T-cell (primary cell): ENCODE measurements at regions not wholly inside any gene's neighbourhood (a gene's known extent, or its start where the extent isn't known, plus 50 kb on each side); places are given as distances from the start of the nearest gene placed in this dataset.
A peak's percentile ranks its signal among the peaks of the same experiment; 100 is the strongest.

ENCODE experiments used
- ATAC-seq, 4 experiments: fragments of 200-7000 bp in 3 of 4; fragments of 150-1000 bp in 1 of 4; cut with Tn5 transposase; replicated peaks in 1 of 4; 1 replicate in 3 of 4; 2 replicates in 1 of 4; pipeline ENCODE4 v1.10.0; 2021; ENCODE audit warnings: moderate library complexity in 3 of 4, mild to moderate bottlenecking in 2 of 4, moderate number of reproducible peaks in 1 of 4
- CTCF ChIA-PET, 2 donors: fragments of 300-600 bp; sonication (Branson Sonifier 250); formaldehyde crosslinking; loops; one replicate each; lab custom pipeline; 2022; ENCODE audit warnings: antibody characterized with exemption in 2 of 2; lab: Charles Lee
- POLR2A ChIA-PET, 2 donors: fragments of 300-600 bp; sonication (Branson Sonifier 250); formaldehyde crosslinking; loops; one replicate each; lab custom pipeline; 2022; ENCODE audit warnings: antibody characterized with exemption in 2 of 2; lab: Charles Lee
- DNase-seq, 35 experiments: peaks; one replicate each; pipeline versions ENCODE4 v3.0.0 to v3.0.0-alpha.2; 2013 to 2023
- H3K27ac ChIP-seq: one replicate; pipeline ENCODE4 v1.5.1; 2013; ENCODE audit warnings: low read length
- H3K27me3 ChIP-seq, 2 experiments: replicated peaks in 1 of 2; 1 replicate in 1 of 2; 2 replicates in 1 of 2; pipeline versions ENCODE4 v1.6.1 to v1.7.0; 2013; ENCODE audit warnings: low read length in 1 of 2, mixed read lengths in 1 of 2; ENCODE audit not compliant: control insufficient read depth in 2 of 2, insufficient read depth in 2 of 2; ENCODE audit errors: extremely low read depth in 1 of 2
- H3K36me3 ChIP-seq, 2 donors: 1 replicate in 1 of 2; 2 replicates in 1 of 2; pipeline versions ENCODE4 v1.6.1 to v1.7.0; 2013; ENCODE audit warnings: low read length in 1 of 2; ENCODE audit not compliant: control insufficient read depth in 2 of 2, insufficient read depth in 1 of 2; ENCODE audit errors: extremely low read depth in 1 of 2
- H3K4me1 ChIP-seq, 2 experiments: 1 replicate in 1 of 2; 2 replicates in 1 of 2; pipeline versions ENCODE4 v1.6.1 to v1.7.0; 2013; ENCODE audit warnings: low read length in 2 of 2, mixed read lengths in 1 of 2; ENCODE audit not compliant: insufficient read depth in 2 of 2, control insufficient read depth in 1 of 2; ENCODE audit errors: extremely low read depth in 1 of 2
- H3K4me3 ChIP-seq, 2 donors: 1 replicate in 1 of 2; 2 replicates in 1 of 2; pipeline versions ENCODE4 v1.5.1 to v1.7.0; 2013; ENCODE audit warnings: mild to moderate bottlenecking in 2 of 2, low read length in 1 of 2, moderate library complexity in 1 of 2; ENCODE audit not compliant: control insufficient read depth in 1 of 2; ENCODE audit errors: extremely low read depth in 1 of 2
- H3K9me3 ChIP-seq: 2 replicates; pipeline ENCODE4 v1.7.0; 2013
- H3K27ac Mint-ChIP-seq, 2 donors: one replicate each; pipeline ENCODE4 v1.8.0; 2020 to 2021; ENCODE audit warnings: mild to moderate bottlenecking in 2 of 2, mixed read lengths in 2 of 2
- H3K27me3 Mint-ChIP-seq, 2 donors: one replicate each; pipeline ENCODE4 v1.8.0; 2021 to 2022; ENCODE audit warnings: mixed read lengths in 2 of 2
- H3K36me3 Mint-ChIP-seq: one replicate; pipeline ENCODE4 v1.8.0; 2021; ENCODE audit warnings: mixed read lengths
- H3K4me1 Mint-ChIP-seq, 3 donors: one replicate each; pipeline ENCODE4 v1.8.0; 2020 to 2022; ENCODE audit warnings: mixed read lengths in 3 of 3, mild to moderate bottlenecking in 1 of 3
- H3K4me3 Mint-ChIP-seq, 3 donors: one replicate each; pipeline ENCODE4 v1.8.0; 2020 to 2022; ENCODE audit warnings: mild to moderate bottlenecking in 3 of 3, mixed read lengths in 3 of 3, moderate library complexity in 3 of 3
- H3K9me3 Mint-ChIP-seq, 3 donors: one replicate each; pipeline ENCODE4 v1.8.0; 2020 to 2022; ENCODE audit warnings: mixed read lengths in 3 of 3
- WGBS: methylation state at CpG from one replicate; pipeline ENCODE4 v1.1.5; 2013; ENCODE audit warnings: missing lambda C conversion rate; ENCODE audit not compliant: insufficient coverage; 5-methylcytosine and 5-hydroxymethylcytosine counted together

- no peaks in the 10 kb centered on the region for H3K27me3 ChIP-seq
- ATAC-seq (no peak), DNase-seq (no peak)
- Mint-ChIP-seq H3K4me1 (no peaks in the 10 kb centered on the region), H3K36me3 (no peaks in the 10 kb centered on the region), H3K27ac (no peak overlapping the region), H3K9me3 (peaks cover 3 to 20% (median 8%) of the 10 kb centered on the region in 3 donors), H3K4me3 (no peak overlapping the region), H3K27me3 (no peaks in the 10 kb centered on the region)
- no peaks in the 10 kb centered on the region for H3K36me3 ChIP-seq
- H3K4me3 ChIP-seq: no peak overlapping the region
- H3K9me3 ChIP-seq: no peaks in the 10 kb centered on the region
- no CpG with 5 or more reads among the region's 1 CpG for WGBS
- ChIA-PET POLR2A (interaction anchor here in 1 of 2 donors (0.7 kb wide), 1 partner anchor 32 kb away, joined by 8 read pairs; no protein-coding TSS in a partner anchor), CTCF (interaction anchor here in 1 of 2 donors (0.7 kb wide), 1 partner anchor 235 kb away, joined by 6 read pairs; no protein-coding TSS in a partner anchor)
- H3K27ac ChIP-seq: no peak overlapping the region
- no peaks in the 10 kb centered on the region for H3K4me1 ChIP-seq
Measured at GRCh38 chr3:63056932-63057331, 181.7 kb upstream of the CADPS start.

- ChIA-PET CTCF (no interaction called here), POLR2A (no interaction called here)
- no peak overlapping the region for H3K27ac ChIP-seq
- Mint-ChIP-seq H3K4me1 (no peaks in the 10 kb centered on the region), H3K27ac (no peak overlapping the region), H3K36me3 (no peaks in the 10 kb centered on the region), H3K4me3 (no peak overlapping the region), H3K9me3 (peaks cover 3 to 17% (median 13%) of the 10 kb centered on the region in 3 donors), H3K27me3 (no peaks in the 10 kb centered on the region)
- no peaks in the 10 kb centered on the region for H3K4me1 ChIP-seq
- no peaks in the 10 kb centered on the region for H3K9me3 ChIP-seq
- ATAC-seq: no peak
- no peak overlapping the region for H3K4me3 ChIP-seq
- no peaks in the 10 kb centered on the region for H3K36me3 ChIP-seq
- DNase-seq: no peak
- H3K27me3 ChIP-seq: no peaks in the 10 kb centered on the region
- WGBS: no CpG with 5 or more reads among the region's 2 CpGs
Measured at GRCh38 chr3:63060412-63060811, 185.2 kb upstream of the CADPS start.

DNA sequence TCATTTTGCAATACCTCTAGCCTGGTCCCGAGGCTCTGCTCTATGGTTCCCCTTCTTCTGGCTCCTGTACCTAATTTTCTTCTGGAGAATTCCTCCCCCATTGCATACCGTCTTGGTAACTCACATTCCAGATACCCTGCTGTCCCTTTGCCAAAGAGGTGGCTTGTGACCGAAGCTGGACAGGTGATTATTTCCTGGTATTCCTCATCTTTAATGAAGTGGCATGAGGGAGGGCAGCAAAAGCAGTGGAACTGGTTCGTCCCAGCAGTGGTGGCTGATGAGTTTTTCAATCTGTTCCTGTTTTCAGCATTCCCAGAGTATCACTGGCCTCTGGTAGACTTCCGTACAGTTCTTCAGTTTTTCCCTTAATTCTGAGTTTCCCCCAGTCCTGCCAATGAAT lies 186.2 kb upstream of the CADPS start:
- ChIA-PET CTCF (no interaction called here), POLR2A (no interaction called here)
- Mint-ChIP-seq H3K9me3 (peaks cover 3 to 18% (median 16%) of the 10 kb centered on the region in 3 donors), H3K27me3 (no peaks in the 10 kb centered on the region), H3K36me3 (no peaks in the 10 kb centered on the region), H3K4me1 (no peaks in the 10 kb centered on the region), H3K4me3 (no peak overlapping the region), H3K27ac (no peak overlapping the region)
- H3K27me3 ChIP-seq: no peaks in the 10 kb centered on the region
- DNase-seq (no peak), ATAC-seq (no peak)
- H3K9me3 ChIP-seq: no peaks in the 10 kb centered on the region
- H3K4me3 ChIP-seq: no peak overlapping the region
- no peaks in the 10 kb centered on the region for H3K4me1 ChIP-seq
- no peak overlapping the region for H3K27ac ChIP-seq
- H3K36me3 ChIP-seq: no peaks in the 10 kb centered on the region
- 52% methylated on average over 4 of the region's 5 CpGs for WGBS

- Mint-ChIP-seq H3K4me3 (no peak overlapping the region), H3K27ac (no peak overlapping the region), H3K27me3 (no peaks in the 10 kb centered on the region), H3K9me3 (peaks cover 10 to 27% (median 24%) of the 10 kb centered on the region in 3 donors), H3K4me1 (no peaks in the 10 kb centered on the region), H3K36me3 (no peaks in the 10 kb centered on the region)
- Histone ChIP-seq H3K4me3 (no peak overlapping the region), H3K9me3 (no peaks in the 10 kb centered on the region), H3K27ac (no peak overlapping the region), H3K36me3 (no peaks in the 10 kb centered on the region), H3K27me3 (no peaks in the 10 kb centered on the region), H3K4me1 (no peaks in the 10 kb centered on the region)
- DNase-seq (no peak), ATAC-seq (no peak)
- POLR2A ChIA-PET: no interaction called here
- CTCF ChIA-PET: no interaction called here
- no CpG with 5 or more reads among the region's 1 CpG for WGBS
Measured at GRCh38 chr3:63064209-63064755, 189.1 kb upstream of the CADPS start.

GRCh38 chr3:63067999-63068645 lies 192.9 kb upstream of the CADPS start:
- H3K36me3 ChIP-seq: no peaks in the 10 kb centered on the region
- Mint-ChIP-seq H3K4me3 (no peak overlapping the region), H3K27ac (no peak overlapping the region), H3K9me3 (peaks cover 10 to 23% (median 16%) of the 10 kb centered on the region in 3 donors), H3K27me3 (no peaks in the 10 kb centered on the region), H3K36me3 (no peaks in the 10 kb centered on the region), H3K4me1 (no peaks in the 10 kb centered on the region)
- POLR2A ChIA-PET: no interaction called here
- H3K27me3 ChIP-seq: no peaks in the 10 kb centered on the region
- no peak for ATAC-seq
- WGBS: no CpG with 5 or more reads among the region's 3 CpGs
- peak in 1 of 35 experiments; percentile 1 for DNase-seq
- H3K9me3 ChIP-seq: no peaks in the 10 kb centered on the region
- no peaks in the 10 kb centered on the region for H3K4me1 ChIP-seq
- no peak overlapping the region for H3K27ac ChIP-seq
- CTCF ChIA-PET: no interaction called here
- H3K4me3 ChIP-seq: no peak overlapping the region

- Mint-ChIP-seq H3K27me3 (no peaks in the 10 kb centered on the region), H3K9me3 (peaks cover 10 to 19% (median 12%) of the 10 kb centered on the region in 3 donors), H3K4me3 (no peak overlapping the region), H3K4me1 (no peaks in the 10 kb centered on the region), H3K36me3 (no peaks in the 10 kb centered on the region), H3K27ac (no peak overlapping the region)
- Histone ChIP-seq H3K9me3 (no peaks in the 10 kb centered on the region), H3K27ac (no peak overlapping the region), H3K4me1 (no peaks in the 10 kb centered on the region), H3K27me3 (no peaks in the 10 kb centered on the region), H3K36me3 (no peaks in the 10 kb centered on the region), H3K4me3 (no peak overlapping the region)
- DNase-seq: no peak
- ChIA-PET POLR2A (no interaction called here), CTCF (interaction anchor here in 1 of 2 donors (0.7 kb wide), 2 partner anchors 356 to 1390 kb away, joined by 3 to 5 read pairs; no protein-coding TSS in a partner anchor)
- no CpG with 5 or more reads among the region's 3 CpGs for WGBS
- no peak for ATAC-seq
Measured at GRCh38 chr3:63069806-63070475, 194.7 kb upstream of the CADPS start.
